ENCODE measurements at regions not wholly inside any gene's neighbourhood (a gene's known extent, or its start where the extent isn't known, plus 50 kb on each side); places are given as distances from the start of the nearest gene placed in this dataset.

DNA sequence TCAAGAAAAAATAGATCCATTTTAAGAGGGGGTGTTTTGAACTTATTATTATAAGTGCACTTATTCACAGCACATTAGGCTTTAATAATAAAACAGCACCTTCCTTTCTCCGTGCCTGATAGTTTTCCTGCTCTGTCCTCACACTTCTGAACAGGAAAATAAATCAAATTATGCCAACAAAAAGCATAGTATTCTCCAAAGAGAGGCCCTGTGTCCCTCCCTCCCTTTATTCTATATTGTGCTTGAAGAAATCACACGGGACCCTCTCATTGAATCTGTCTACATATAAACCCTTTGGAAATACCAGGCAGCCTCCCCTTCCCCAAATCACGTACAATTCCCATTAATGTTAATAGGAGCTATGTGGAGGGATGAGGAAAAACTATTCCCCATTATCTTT, 462.9 kb upstream of the NRSN1 start:
- BruUV-seq (replicated peaks), result no TSS peak
- FAIRE-seq (no peak), DNase-seq (ENCODE audit: low spot score) (no peak), ATAC-seq (no peak)
- TF ChIP-seq, protein P1, sequence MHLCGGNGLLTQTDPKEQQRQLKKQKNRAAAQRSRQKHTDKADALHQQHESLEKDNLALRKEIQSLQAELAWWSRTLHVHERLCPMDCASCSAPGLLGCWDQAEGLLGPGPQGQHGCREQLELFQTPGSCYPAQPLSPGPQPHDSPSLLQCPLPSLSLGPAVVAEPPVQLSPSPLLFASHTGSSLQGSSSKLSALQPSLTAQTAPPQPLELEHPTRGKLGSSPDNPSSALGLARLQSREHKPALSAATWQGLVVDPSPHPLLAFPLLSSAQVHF (CRISPR knock-in tag; IDR thresholded peaks at IDR 0.05), result no peak
- TF ChIP-seq RAD51 (IDR thresholded peaks at IDR 0.05; ENCODE audit: borderline replicate concordance) (no peak), PLRG1 (conservative IDR thresholded peaks at IDR 0.05) (no peak), FIP1L1 (IDR thresholded peaks at IDR 0.05; ENCODE audit: borderline replicate concordance, insufficient read depth, low read depth, low read length) (no peak), ZNF737 (CRISPR knock-in tag; IDR thresholded peaks at IDR 0.05; ENCODE audit: borderline replicate concordance) (no peak), AHR (CRISPR knock-in tag; IDR thresholded peaks at IDR 0.05) (no peak)
- Histone ChIP-seq H3K79me2 (ENCODE audit: insufficient read depth, low read length) (no peaks in the 10 kb centered on the region), H3K4me1 (ENCODE audit: insufficient read depth, low read length) (no peaks in the 10 kb centered on the region), H3K27me3 (ENCODE audit: control insufficient read depth in 1 of 2, insufficient read depth in 2 of 2, low read length in 2 of 2) (no peaks in the 10 kb centered on the region), H3K4me2 (ENCODE audit: low read depth, low read length) (no peak overlapping the region), H3K4me3 (replicated peaks in 1 of 3; ENCODE audit: insufficient read depth in 1 of 3, low read depth in 2 of 3, low read length in 3 of 3) (no peak overlapping the region), H4K20me1 (ENCODE audit: insufficient read depth, low read length) (no peaks in the 10 kb centered on the region), H3K9me3 (ENCODE audit: low read length) (peaks cover 19% of the 10 kb centered on the region), H3K27ac (ENCODE audit: extremely low read length, insufficient read depth, low read length) (no peak overlapping the region), H3K9ac (ENCODE audit: insufficient read depth, low read depth, low read length) (no peak overlapping the region), H3K36me3 (replicated peaks in 1 of 2; ENCODE audit: control insufficient read depth in 1 of 2, insufficient read depth in 2 of 2, low read length in 2 of 2) (no peaks in the 10 kb centered on the region), H2AFZ (ENCODE audit: low read length) (no peak overlapping the region)
- in situ Hi-C loops (cut with HindIII; ENCODE audit: extremely low pct_ligation_motif_present, low pct_unique_long_range_greater_than_20kb) (no loop called here), intact Hi-C loops (cut with micrococcal nuclease; ENCODE audit: unreplicated experiment) (no loop called here)
- WGBS (ENCODE audit: low lambda C conversion rate), result 4% methylated on average over 3 of the region's 3 CpGs
- CTCF ChIA-PET (ENCODE audit: low intra/inter-chr PET ratio, low total read pairs), result no interaction called here
- POLR2A ChIA-PET, result no interaction called here

DNA sequence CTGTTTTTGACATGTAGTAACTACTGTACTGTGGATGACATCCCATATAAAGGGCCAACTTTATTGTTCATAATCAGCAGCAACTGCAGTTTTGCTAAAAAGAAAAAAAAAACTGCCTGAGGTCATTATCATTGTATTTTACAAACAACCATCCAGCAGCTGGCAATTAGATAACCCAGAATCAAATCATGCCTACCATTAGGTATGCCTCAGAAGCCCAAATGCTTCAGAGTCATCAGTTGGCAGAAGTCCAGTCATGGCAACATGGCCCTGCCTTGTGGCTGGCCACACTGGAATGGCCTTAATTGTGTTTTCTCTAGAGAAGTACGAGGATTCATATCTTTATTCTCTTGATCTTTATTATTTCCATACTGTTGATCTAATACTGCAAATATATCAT, 462.4 kb upstream of the NRSN1 start:
- Histone ChIP-seq H4K20me1 (ENCODE audit: insufficient read depth, low read length) (no peaks in the 10 kb centered on the region), H2AFZ (ENCODE audit: low read length) (no peak overlapping the region), H3K9ac (ENCODE audit: insufficient read depth, low read depth, low read length) (no peak overlapping the region), H3K27me3 (ENCODE audit: control insufficient read depth in 1 of 2, insufficient read depth in 2 of 2, low read length in 2 of 2) (no peaks in the 10 kb centered on the region), H3K9me3 (ENCODE audit: low read length) (peaks cover 25% of the 10 kb centered on the region), H3K36me3 (replicated peaks in 1 of 2; ENCODE audit: control insufficient read depth in 1 of 2, insufficient read depth in 2 of 2, low read length in 2 of 2) (no peaks in the 10 kb centered on the region), H3K27ac (ENCODE audit: extremely low read length, insufficient read depth, low read length) (no peak overlapping the region), H3K4me2 (ENCODE audit: low read depth, low read length) (no peak overlapping the region), H3K79me2 (ENCODE audit: insufficient read depth, low read length) (no peaks in the 10 kb centered on the region), H3K4me1 (ENCODE audit: insufficient read depth, low read length) (no peaks in the 10 kb centered on the region), H3K4me3 (replicated peaks in 1 of 3; ENCODE audit: insufficient read depth in 1 of 3, low read depth in 2 of 3, low read length in 3 of 3) (no peak overlapping the region)
- ATAC-seq, result no peak
- CTCF ChIA-PET (ENCODE audit: low intra/inter-chr PET ratio, low total read pairs), result no interaction called here
- no TSS peak for BruUV-seq (replicated peaks)
- FAIRE-seq, result no peak
- intact Hi-C loops (cut with micrococcal nuclease; ENCODE audit: unreplicated experiment) (no loop called here), in situ Hi-C loops (cut with HindIII; ENCODE audit: extremely low pct_ligation_motif_present, low pct_unique_long_range_greater_than_20kb) (no loop called here)
- TF ChIP-seq ZNF670 (CRISPR knock-in tag; IDR thresholded peaks at IDR 0.05; ENCODE audit: borderline replicate concordance) (no peak), ETV6 (CRISPR knock-in tag; conservative IDR thresholded peaks at IDR 0.05) (no peak), ZBTB37 (CRISPR knock-in tag; IDR thresholded peaks at IDR 0.05) (no peak), KDM5A (IDR thresholded peaks at IDR 0.05; ENCODE audit: borderline replicate concordance, low read length) (no peak), NFKB2 (CRISPR knock-in tag; IDR thresholded peaks at IDR 0.05; ENCODE audit: borderline replicate concordance) (no peak), TCF12 (IDR thresholded peaks at IDR 0.05) (no peak), TCF12 (CRISPR knock-in tag; IDR thresholded peaks at IDR 0.05) (no peak), ZNF10 (CRISPR knock-in tag; IDR thresholded peaks at IDR 0.05; ENCODE audit: borderline replicate concordance, low read depth) (no peak), THAP8 (CRISPR knock-in tag; IDR thresholded peaks at IDR 0.05; ENCODE audit: borderline replicate concordance) (no peak), RORA (CRISPR knock-in tag; IDR thresholded peaks at IDR 0.05) (no peak), ZNF746 (CRISPR knock-in tag; IDR thresholded peaks at IDR 0.05) (no peak), ZBTB42 (CRISPR knock-in tag; IDR thresholded peaks at IDR 0.05) (no peak)
- DNase-seq (ENCODE audit: low spot score), result no peak
- 3% methylated on average over 1 of the region's 1 CpG for WGBS (ENCODE audit: low lambda C conversion rate)
- POLR2A ChIA-PET, result no interaction called here

All from HepG2 (cell line).